ENCODE measurements at regions not wholly inside any gene's neighbourhood (a gene's known extent, or its start where the extent isn't known, plus 50 kb on each side); places are given as distances from the start of the nearest gene placed in this dataset.

DNA sequence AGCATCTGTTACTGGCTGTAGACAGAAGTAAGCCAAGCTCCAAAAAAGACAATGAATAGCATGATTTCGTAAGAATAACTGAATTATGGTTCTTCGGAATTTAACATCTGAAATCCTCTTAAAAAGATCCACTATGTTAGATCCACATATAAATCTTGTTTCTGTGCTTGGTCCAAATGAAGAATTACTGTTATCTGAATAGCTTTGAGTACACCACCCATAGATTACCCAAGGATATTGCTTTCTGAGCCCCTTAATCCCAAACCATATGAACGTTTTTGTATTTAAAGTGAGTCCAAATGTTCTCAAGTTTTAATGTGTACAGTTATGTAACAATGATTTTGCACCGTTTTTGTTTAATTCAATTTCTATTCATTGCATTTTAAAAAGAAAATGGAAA, 124.9 kb downstream of the DSC3 start:
- Histone ChIP-seq H3K4me3 (ENCODE audit: low read length) (no peak overlapping the region), H3K9me3 (ENCODE audit: control insufficient read depth in 2 of 3, low read length in 3 of 3) (no peaks in the 10 kb centered on the region), H3K4me1 (ENCODE audit: control insufficient read depth in 2 of 2, insufficient read depth in 2 of 2, low read length in 2 of 2) (no peaks in the 10 kb centered on the region), H3K27ac (ENCODE audit: low read depth, low read length) (no peak overlapping the region), H3K36me3 (ENCODE audit: control insufficient read depth in 2 of 3, insufficient read depth in 3 of 3, low read length in 3 of 3) (no peaks in the 10 kb centered on the region), H3K27me3 (ENCODE audit: control insufficient read depth in 2 of 2, insufficient read depth in 2 of 2, low read length in 2 of 2) (no peaks in the 10 kb centered on the region)
- ATAC-seq (no peak), DNase-seq (no peak)
- H3K27ac Mint-ChIP-seq: no peak overlapping the region
- peaks cover 0 to 4% (median 0%) of the 10 kb centered on the region in 5 donors for H3K36me3 Mint-ChIP-seq
- no peaks in the 10 kb centered on the region for H3K4me1 Mint-ChIP-seq
- CTCF ChIA-PET: no interaction called here
- no peaks in the 10 kb centered on the region for H3K27me3 Mint-ChIP-seq
- POLR2A ChIA-PET: no interaction called here
- H3K9me3 Mint-ChIP-seq: peaks cover 0 to 11% (median 0%) of the 10 kb centered on the region in 11 donors
- no peak overlapping the region for H3K4me3 Mint-ChIP-seq
- intact Hi-C loops (cut with micrococcal nuclease): no loop called here

DNA sequence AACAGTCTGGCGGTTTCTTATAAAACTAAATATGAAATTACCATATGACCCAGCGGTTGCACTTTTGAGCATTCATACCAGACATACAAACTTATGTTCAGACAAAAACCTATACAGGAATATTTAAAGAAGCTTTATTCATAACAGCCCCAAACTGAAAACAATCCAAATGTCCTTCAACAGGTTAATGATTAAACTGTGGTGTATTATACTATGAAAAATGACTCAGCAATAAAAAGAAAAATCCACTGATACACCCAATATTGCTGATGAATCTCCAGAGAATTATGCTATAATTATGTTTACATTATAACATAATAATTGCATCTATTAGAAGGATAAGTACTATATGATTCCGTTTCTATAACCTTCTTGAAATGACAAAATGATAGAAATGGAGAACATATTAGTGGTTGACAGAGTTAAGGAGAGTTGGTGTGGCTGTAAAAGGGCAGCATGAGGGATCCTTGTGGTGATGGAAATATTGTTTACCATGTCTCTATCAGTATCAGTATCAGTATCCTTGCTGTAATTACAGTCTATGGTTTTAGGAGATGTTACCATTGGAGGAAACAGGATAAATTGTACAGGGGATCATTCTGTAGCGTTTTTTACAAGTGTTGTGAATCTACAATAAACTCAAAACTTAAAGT, 127.1 kb downstream of the DSC3 start:
- H3K4me3 Mint-ChIP-seq: no peak overlapping the region
- Histone ChIP-seq H3K27ac (ENCODE audit: low read depth, low read length) (no peak overlapping the region), H3K9me3 (ENCODE audit: control insufficient read depth in 2 of 3, low read length in 3 of 3) (no peaks in the 10 kb centered on the region), H3K4me3 (ENCODE audit: low read length) (no peak overlapping the region), H3K36me3 (ENCODE audit: control insufficient read depth in 2 of 3, insufficient read depth in 3 of 3, low read length in 3 of 3) (no peaks in the 10 kb centered on the region), H3K27me3 (ENCODE audit: control insufficient read depth in 2 of 2, insufficient read depth in 2 of 2, low read length in 2 of 2) (no peaks in the 10 kb centered on the region), H3K4me1 (ENCODE audit: control insufficient read depth in 2 of 2, insufficient read depth in 2 of 2, low read length in 2 of 2) (no peaks in the 10 kb centered on the region)
- H3K9me3 Mint-ChIP-seq: peaks cover 0 to 12% (median under 1%) of the 10 kb centered on the region in 11 donors
- H3K27me3 Mint-ChIP-seq: peaks cover 0 to under 1% (median 0%) of the 10 kb centered on the region in 5 donors
- H3K27ac Mint-ChIP-seq: no peak overlapping the region
- ATAC-seq (no peak), DNase-seq (no peak)
- ChIA-PET POLR2A (no interaction called here), CTCF (no interaction called here)
- intact Hi-C loops (cut with micrococcal nuclease): no loop called here
- H3K4me1 Mint-ChIP-seq: no peaks in the 10 kb centered on the region
- H3K36me3 Mint-ChIP-seq: no peaks in the 10 kb centered on the region

DNA sequence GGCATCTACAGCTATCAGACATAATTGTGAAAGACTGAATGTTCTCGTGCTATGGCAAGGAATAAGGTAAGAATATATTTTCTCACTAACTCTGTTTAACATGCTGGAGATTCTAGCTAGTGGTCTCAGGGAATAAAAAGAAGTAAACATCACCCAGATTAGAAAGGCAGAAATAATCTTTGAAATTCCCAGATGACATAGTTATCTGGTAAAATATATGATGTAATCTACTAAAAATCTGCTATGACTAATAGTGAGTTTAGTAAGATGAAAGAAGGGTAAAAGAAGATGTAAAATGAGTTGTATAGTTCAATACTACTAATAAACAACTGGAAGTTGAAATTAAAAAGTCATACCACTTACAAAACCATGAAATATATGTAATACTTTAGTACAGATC, 134.2 kb downstream of the DSC3 start:
- DNase-seq (no peak), ATAC-seq (no peak)
- Mint-ChIP-seq H3K4me3 (no peak overlapping the region), H3K9me3 (peaks cover 0 to 12% (median 2%) of the 10 kb centered on the region in 11 donors), H3K27ac (no peak overlapping the region), H3K27me3 (peaks cover 0 to 4% (median 0%) of the 10 kb centered on the region in 5 donors), H3K4me1 (no peaks in the 10 kb centered on the region), H3K36me3 (no peaks in the 10 kb centered on the region)
- H3K27me3 ChIP-seq (ENCODE audit: control insufficient read depth in 2 of 2, insufficient read depth in 2 of 2, low read length in 2 of 2): no peaks in the 10 kb centered on the region
- H3K4me1 ChIP-seq (ENCODE audit: control insufficient read depth in 2 of 2, insufficient read depth in 2 of 2, low read length in 2 of 2): no peaks in the 10 kb centered on the region
- H3K36me3 ChIP-seq (ENCODE audit: control insufficient read depth in 2 of 3, insufficient read depth in 3 of 3, low read length in 3 of 3): no peaks in the 10 kb centered on the region
- ChIA-PET POLR2A (no interaction called here), CTCF (no interaction called here)
- intact Hi-C loops (cut with micrococcal nuclease): no loop called here
- H3K27ac ChIP-seq (ENCODE audit: low read depth, low read length): no peak overlapping the region
- H3K9me3 ChIP-seq (ENCODE audit: control insufficient read depth in 2 of 3, low read length in 3 of 3): no peaks in the 10 kb centered on the region
- no peak overlapping the region for H3K4me3 ChIP-seq (ENCODE audit: low read length)

- Histone ChIP-seq H3K27ac (ENCODE audit: low read depth, low read length) (no peak overlapping the region), H3K27me3 (ENCODE audit: control insufficient read depth in 2 of 2, insufficient read depth in 2 of 2, low read length in 2 of 2) (no peaks in the 10 kb centered on the region), H3K36me3 (ENCODE audit: control insufficient read depth in 2 of 3, insufficient read depth in 3 of 3, low read length in 3 of 3) (no peaks in the 10 kb centered on the region), H3K4me1 (ENCODE audit: control insufficient read depth in 2 of 2, insufficient read depth in 2 of 2, low read length in 2 of 2) (no peaks in the 10 kb centered on the region), H3K4me3 (ENCODE audit: low read length) (no peak overlapping the region), H3K9me3 (ENCODE audit: control insufficient read depth in 2 of 3, low read length in 3 of 3) (no peaks in the 10 kb centered on the region)
- Mint-ChIP-seq H3K27me3 (no peaks in the 10 kb centered on the region), H3K4me3 (no peak overlapping the region), H3K4me1 (no peaks in the 10 kb centered on the region), H3K27ac (no peak overlapping the region), H3K36me3 (no peaks in the 10 kb centered on the region), H3K9me3 (peaks cover 0 to 11% (median 0%) of the 10 kb centered on the region in 11 donors)
- no peak for DNase-seq
- ChIA-PET POLR2A (no interaction called here), CTCF (no interaction called here)
- intact Hi-C loops (cut with micrococcal nuclease): no loop called here
- ATAC-seq: no peak
Observed at GRCh38 chr18:30903566-30903965, 139.0 kb downstream of the DSC3 start.

DNA sequence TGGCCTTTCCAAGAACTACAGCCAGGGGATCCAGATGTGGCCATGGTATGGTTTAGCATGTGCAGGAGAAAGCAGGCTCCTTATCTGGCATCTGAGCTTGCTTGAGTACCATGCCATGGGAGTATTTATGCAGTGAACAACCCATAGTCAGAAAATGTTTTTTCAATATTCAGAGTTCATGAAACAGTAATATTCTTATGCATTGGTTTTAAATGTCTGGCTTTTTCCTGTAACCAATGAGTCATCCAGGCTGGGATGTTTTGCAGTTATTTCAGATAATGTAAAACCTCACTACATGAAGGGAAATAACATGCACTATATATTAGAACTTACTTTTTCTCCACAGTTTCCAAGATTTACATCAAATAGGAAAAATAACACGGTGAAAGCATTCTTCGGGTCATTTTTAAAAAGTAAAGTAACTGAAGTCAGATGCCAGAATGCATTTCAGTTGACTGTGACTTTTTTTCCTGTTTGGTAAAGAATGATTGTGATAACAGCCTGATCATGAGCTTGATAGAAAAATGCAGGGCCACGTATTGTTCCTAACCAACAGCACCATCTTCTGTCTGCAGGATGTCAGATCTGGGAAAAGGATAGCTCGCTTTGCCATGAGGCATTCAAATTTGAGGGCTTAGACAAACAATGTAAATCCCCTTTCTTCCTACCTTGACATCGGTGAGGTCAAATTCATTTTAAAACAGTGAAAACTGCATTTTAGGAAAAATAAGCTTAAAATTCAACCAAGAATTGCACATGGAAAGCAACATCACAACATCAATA, 152.8 kb downstream of the DSC3 start:
- no peaks in the 10 kb centered on the region for H3K9me3 ChIP-seq (ENCODE audit: control insufficient read depth in 2 of 3, low read length in 3 of 3)
- no peak overlapping the region for H3K27ac ChIP-seq (ENCODE audit: low read depth, low read length)
- ATAC-seq: no peak
- no peaks in the 10 kb centered on the region for H3K27me3 ChIP-seq (ENCODE audit: control insufficient read depth in 2 of 2, insufficient read depth in 2 of 2, low read length in 2 of 2)
- intact Hi-C loops (cut with micrococcal nuclease): no loop called here
- no peak for DNase-seq
- ChIA-PET CTCF (no interaction called here), POLR2A (no interaction called here)
- H3K4me1 Mint-ChIP-seq: no peaks in the 10 kb centered on the region
- H3K36me3 Mint-ChIP-seq: no peaks in the 10 kb centered on the region
- no peaks in the 10 kb centered on the region for H3K27me3 Mint-ChIP-seq
- H3K27ac Mint-ChIP-seq: no peak overlapping the region
- H3K4me1 ChIP-seq (ENCODE audit: control insufficient read depth in 2 of 2, insufficient read depth in 2 of 2, low read length in 2 of 2): no peaks in the 10 kb centered on the region
- no peak overlapping the region for H3K4me3 Mint-ChIP-seq
- no peaks in the 10 kb centered on the region for H3K36me3 ChIP-seq (ENCODE audit: control insufficient read depth in 2 of 3, insufficient read depth in 3 of 3, low read length in 3 of 3)
- no peak overlapping the region for H3K4me3 ChIP-seq (ENCODE audit: low read length)
- peaks cover 0 to 5% (median 0%) of the 10 kb centered on the region in 11 donors for H3K9me3 Mint-ChIP-seq

- no peaks in the 10 kb centered on the region for H3K4me1 ChIP-seq (ENCODE audit: control insufficient read depth in 2 of 2, insufficient read depth in 2 of 2, low read length in 2 of 2)
- ChIA-PET POLR2A (no interaction called here), CTCF (no interaction called here)
- DNase-seq (no peak), ATAC-seq (no peak)
- H3K4me3 Mint-ChIP-seq: no peak overlapping the region
- intact Hi-C loops (cut with micrococcal nuclease): no loop called here
- H3K36me3 Mint-ChIP-seq: no peaks in the 10 kb centered on the region
- no peak overlapping the region for H3K27ac ChIP-seq (ENCODE audit: low read depth, low read length)
- no peak overlapping the region for H3K4me3 ChIP-seq (ENCODE audit: low read length)
- H3K9me3 Mint-ChIP-seq: peaks cover 0 to 3% (median 0%) of the 10 kb centered on the region in 11 donors
- H3K4me1 Mint-ChIP-seq: no peaks in the 10 kb centered on the region
- no peaks in the 10 kb centered on the region for H3K36me3 ChIP-seq (ENCODE audit: control insufficient read depth in 2 of 3, insufficient read depth in 3 of 3, low read length in 3 of 3)
- no peaks in the 10 kb centered on the region for H3K27me3 Mint-ChIP-seq
- H3K9me3 ChIP-seq (ENCODE audit: control insufficient read depth in 2 of 3, low read length in 3 of 3): no peaks in the 10 kb centered on the region
- no peaks in the 10 kb centered on the region for H3K27me3 ChIP-seq (ENCODE audit: control insufficient read depth in 2 of 2, insufficient read depth in 2 of 2, low read length in 2 of 2)
- no peak overlapping the region for H3K27ac Mint-ChIP-seq
Observed at GRCh38 chr18:30888344-30888743, 154.2 kb downstream of the DSC3 start.

GRCh38 chr18:30886998-30887397, 155.5 kb downstream of the DSC3 start:
- H3K4me1 Mint-ChIP-seq: no peaks in the 10 kb centered on the region
- Histone ChIP-seq H3K4me1 (ENCODE audit: control insufficient read depth in 2 of 2, insufficient read depth in 2 of 2, low read length in 2 of 2) (no peaks in the 10 kb centered on the region), H3K36me3 (ENCODE audit: control insufficient read depth in 2 of 3, insufficient read depth in 3 of 3, low read length in 3 of 3) (no peaks in the 10 kb centered on the region), H3K27ac (ENCODE audit: low read depth, low read length) (no peak overlapping the region), H3K9me3 (ENCODE audit: control insufficient read depth in 2 of 3, low read length in 3 of 3) (no peaks in the 10 kb centered on the region), H3K4me3 (ENCODE audit: low read length) (no peak overlapping the region), H3K27me3 (ENCODE audit: control insufficient read depth in 2 of 2, insufficient read depth in 2 of 2, low read length in 2 of 2) (no peaks in the 10 kb centered on the region)
- no peaks in the 10 kb centered on the region for H3K27me3 Mint-ChIP-seq
- intact Hi-C loops (cut with micrococcal nuclease): no loop called here
- DNase-seq: no peak
- H3K9me3 Mint-ChIP-seq: peaks cover 0 to 4% (median 0%) of the 10 kb centered on the region in 11 donors
- H3K4me3 Mint-ChIP-seq: no peak overlapping the region
- ChIA-PET CTCF (no interaction called here), POLR2A (no interaction called here)
- H3K36me3 Mint-ChIP-seq: no peaks in the 10 kb centered on the region
- H3K27ac Mint-ChIP-seq: no peak overlapping the region
- ATAC-seq: no peak

Measured in naive thymus-derived CD4-positive, alpha-beta T cell (primary cell).